Activated naive CD4-positive, alpha-beta T cell treated with anti-CD3 and anti-CD28 coated beads, Interleukin-2, amount 50 U/mL, for 16 hours (primary cell): ENCODE measurements at regions not wholly inside any gene's neighbourhood (a gene's known extent, or its start where the extent isn't known, plus 50 kb on each side); places are given as distances from the start of the nearest gene placed in this dataset.
A peak's percentile ranks its signal among the peaks of the same experiment; 100 is the strongest.
"Not testable (repeated sequence)": the region's sequence is repeated elsewhere in the genome, so short reads cannot be mapped to it uniquely, and the experiment has no call there.

Experiments used
- DNase-seq: peaks from one replicate; pipeline ENCODE4 v3.0.0-alpha.2; 2020

GRCh38 chr15:92705764-92706163 is 50.2 kb upstream of the FAM174B start:
- no peak for DNase-seq

- DNase-seq: no peak
These were observed 50.6 kb upstream of the FAM174B start for GRCh38 chr15:92706201-92706600.

- no peak for DNase-seq
These were observed 52.4 kb upstream of the FAM174B start for GRCh38 chr15:92707880-92708551.

GRCh38 chr15:92708635-92709034 is 53.1 kb upstream of the FAM174B start:
- no peak for DNase-seq

GRCh38 chr15:92709110-92709790 is 53.7 kb upstream of the FAM174B start:
- DNase-seq: no peak

- DNase-seq: no peak
These were observed 55.9 kb upstream of the FAM174B start for GRCh38 chr15:92711457-92711831.

- DNase-seq: no peak
These were observed 58.5 kb upstream of the FAM174B start for GRCh38 chr15:92714077-92714476.

GRCh38 chr15:92714477-92715401 is 59.2 kb upstream of the FAM174B start:
- peak; percentile 76 for DNase-seq

GRCh38 chr15:92715758-92716157 is 60.2 kb upstream of the FAM174B start:
- DNase-seq: no peak

GRCh38 chr15:92719021-92719420 is 63.4 kb upstream of the FAM174B start:
- no peak for DNase-seq

GRCh38 chr15:92724144-92724543 is 68.6 kb upstream of the FAM174B start:
- no peak for DNase-seq

GRCh38 chr15:92725171-92725570 is 69.6 kb upstream of the FAM174B start:
- no peak for DNase-seq

GRCh38 chr15:92728266-92728665 is 72.7 kb upstream of the FAM174B start:
- no peak for DNase-seq

- no peak for DNase-seq
These were observed 77.7 kb upstream of the FAM174B start for GRCh38 chr15:92733090-92733933.

GRCh38 chr15:92733934-92734521 is 78.5 kb upstream of the FAM174B start:
- DNase-seq: no peak

GRCh38 chr15:92739246-92739645 is 83.7 kb upstream of the FAM174B start:
- not testable (repeated sequence) for DNase-seq

GRCh38 chr15:92745845-92746271 is 90.3 kb upstream of the FAM174B start:
- no peak for DNase-seq

GRCh38 chr15:92747047-92747446 is 91.5 kb upstream of the FAM174B start:
- no peak for DNase-seq

- no peak for DNase-seq
These were observed 93.6 kb upstream of the FAM174B start for GRCh38 chr15:92749216-92749615.

GRCh38 chr15:92749946-92750345 is 94.4 kb upstream of the FAM174B start:
- DNase-seq: no peak

- no peak for DNase-seq
These were observed 96.0 kb upstream of the FAM174B start for GRCh38 chr15:92751528-92751927.

GRCh38 chr15:92753591-92753990 is 98.0 kb upstream of the FAM174B start:
- DNase-seq: no peak
